ENCODE measurements at regions not wholly inside any gene's neighbourhood (a gene's known extent, or its start where the extent isn't known, plus 50 kb on each side); places are given as distances from the start of the nearest gene placed in this dataset.

DNA sequence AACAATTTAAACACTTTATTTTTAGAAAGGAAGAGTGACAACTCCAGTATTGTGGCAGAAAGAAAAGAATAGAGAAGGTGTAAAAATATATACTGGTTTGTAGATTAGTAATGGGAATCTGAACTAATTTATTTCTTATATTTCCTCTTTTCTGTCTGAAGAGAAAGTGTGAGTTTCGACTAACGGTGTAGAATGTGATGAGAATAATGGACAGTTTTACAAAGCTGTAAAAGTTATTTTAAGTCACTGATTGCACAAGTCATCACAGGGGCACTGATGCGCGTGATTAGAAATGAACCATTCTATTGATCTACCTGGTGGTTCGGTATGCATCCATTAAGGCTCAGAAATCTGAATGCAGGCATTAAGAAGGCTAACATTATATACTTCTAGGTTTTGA is 158.5 kb upstream of the ATXN7L3B start:
- Histone ChIP-seq H3K27me3 (no peaks in the 10 kb centered on the region), H3K4me3 (no peak overlapping the region), H3K4me1 (no peaks in the 10 kb centered on the region), H3K36me3 (no peaks in the 10 kb centered on the region), H3K27ac (no peak overlapping the region), H3K9me3 (no peaks in the 10 kb centered on the region)
- DNase-seq (no peak), ATAC-seq (no peak), FAIRE-seq (no peak)
- WGBS, 2 donors = 76 to 88% methylated on average over 5 of the region's 5 CpGs
- TF ChIP-seq, protein P1, sequence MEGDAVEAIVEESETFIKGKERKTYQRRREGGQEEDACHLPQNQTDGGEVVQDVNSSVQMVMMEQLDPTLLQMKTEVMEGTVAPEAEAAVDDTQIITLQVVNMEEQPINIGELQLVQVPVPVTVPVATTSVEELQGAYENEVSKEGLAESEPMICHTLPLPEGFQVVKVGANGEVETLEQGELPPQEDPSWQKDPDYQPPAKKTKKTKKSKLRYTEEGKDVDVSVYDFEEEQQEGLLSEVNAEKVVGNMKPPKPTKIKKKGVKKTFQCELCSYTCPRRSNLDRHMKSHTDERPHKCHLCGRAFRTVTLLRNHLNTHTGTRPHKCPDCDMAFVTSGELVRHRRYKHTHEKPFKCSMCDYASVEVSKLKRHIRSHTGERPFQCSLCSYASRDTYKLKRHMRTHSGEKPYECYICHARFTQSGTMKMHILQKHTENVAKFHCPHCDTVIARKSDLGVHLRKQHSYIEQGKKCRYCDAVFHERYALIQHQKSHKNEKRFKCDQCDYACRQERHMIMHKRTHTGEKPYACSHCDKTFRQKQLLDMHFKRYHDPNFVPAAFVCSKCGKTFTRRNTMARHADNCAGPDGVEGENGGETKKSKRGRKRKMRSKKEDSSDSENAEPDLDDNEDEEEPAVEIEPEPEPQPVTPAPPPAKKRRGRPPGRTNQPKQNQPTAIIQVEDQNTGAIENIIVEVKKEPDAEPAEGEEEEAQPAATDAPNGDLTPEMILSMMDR (IDR thresholded peaks at IDR 0.05) = no peak
- intact Hi-C loops (cut with DNase I) = no loop called here

DNA sequence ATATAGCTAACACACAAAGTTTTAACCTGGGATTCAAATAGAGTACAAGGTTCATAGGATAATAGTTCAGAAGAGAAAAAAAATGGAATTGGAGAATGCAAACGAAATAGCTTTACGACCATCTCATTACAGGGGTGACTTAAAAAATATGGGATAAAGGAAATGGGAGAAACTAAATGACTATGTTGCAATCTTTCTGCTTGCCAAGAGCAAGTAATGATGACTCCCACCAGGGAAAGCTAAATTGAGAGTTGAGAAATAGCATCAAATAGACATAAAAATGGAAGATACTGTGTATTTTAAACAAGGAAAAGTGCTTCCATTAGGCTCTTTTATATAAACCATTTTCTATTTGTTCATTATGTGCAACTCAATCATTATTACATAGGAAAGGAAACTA is 155.7 kb upstream of the ATXN7L3B start:
- ATAC-seq (no peak), DNase-seq (no peak), FAIRE-seq (no peak)
- H3K4me1 ChIP-seq = no peaks in the 10 kb centered on the region
- H3K27me3 ChIP-seq = no peaks in the 10 kb centered on the region
- H3K36me3 ChIP-seq = no peaks in the 10 kb centered on the region
- H3K27ac ChIP-seq = no peak overlapping the region
- TF ChIP-seq, protein P1 (IDR thresholded peaks at IDR 0.05) = no peak
- intact Hi-C loops (cut with DNase I) = no loop called here
- H3K4me3 ChIP-seq = no peak overlapping the region
- no peaks in the 10 kb centered on the region for H3K9me3 ChIP-seq
- WGBS, 2 donors = 61 to 66% methylated on average over 2 of the region's 2 CpGs

DNA sequence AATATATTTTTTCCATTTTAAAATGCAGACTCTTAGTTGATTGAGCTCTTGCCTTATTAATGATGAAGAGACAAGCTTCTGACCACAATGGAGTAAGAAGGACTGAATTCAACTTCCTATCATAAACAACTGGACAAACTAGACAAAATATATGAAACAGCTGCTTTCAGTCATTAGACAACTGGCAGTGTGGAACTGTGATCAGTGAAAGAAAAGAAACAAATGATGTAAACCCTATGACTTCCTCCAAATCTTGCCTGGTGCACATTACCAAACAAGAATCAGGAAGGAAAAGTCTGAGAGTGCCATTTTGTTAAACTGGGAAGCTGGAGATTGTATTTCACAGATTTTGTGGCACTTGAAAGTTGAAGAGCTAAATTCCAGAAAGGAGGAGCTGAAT is 154.7 kb upstream of the ATXN7L3B start:
- no peak for FAIRE-seq
- no peaks in the 10 kb centered on the region for H3K27me3 ChIP-seq
- DNase-seq = no peak
- H3K4me3 ChIP-seq = no peak overlapping the region
- no peaks in the 10 kb centered on the region for H3K9me3 ChIP-seq
- intact Hi-C loops (cut with DNase I) = no loop called here
- TF ChIP-seq, protein P1 (IDR thresholded peaks at IDR 0.05) = no peak
- no peak overlapping the region for H3K27ac ChIP-seq
- no peaks in the 10 kb centered on the region for H3K36me3 ChIP-seq
- ATAC-seq = no peak
- no peaks in the 10 kb centered on the region for H3K4me1 ChIP-seq

DNA sequence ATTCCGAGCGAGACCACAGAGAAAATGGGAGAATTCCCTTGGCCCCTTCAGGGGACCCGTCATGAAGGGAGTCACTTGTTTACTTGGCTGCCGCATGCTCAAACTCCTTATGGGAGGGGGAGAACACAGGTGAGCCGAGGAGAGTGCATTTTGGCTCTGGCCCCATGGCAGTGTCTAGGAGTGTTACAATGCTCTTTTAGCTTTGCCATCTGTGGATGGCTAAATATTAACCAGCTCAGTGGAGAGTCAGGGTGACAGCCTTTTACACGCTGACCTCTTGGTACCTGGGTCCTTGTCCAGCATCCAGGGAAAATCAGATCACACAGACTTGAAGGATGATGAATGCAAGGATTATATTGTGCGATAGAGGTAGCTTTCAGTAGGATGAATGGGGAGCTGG is 146.4 kb upstream of the ATXN7L3B start:
- FAIRE-seq (no peak), ATAC-seq (no peak), DNase-seq (no peak)
- H3K4me1 ChIP-seq = no peaks in the 10 kb centered on the region
- H3K27ac ChIP-seq = no peak overlapping the region
- H3K27me3 ChIP-seq = no peaks in the 10 kb centered on the region
- WGBS, 2 donors = 78 to 79% methylated on average over 7 of the region's 7 CpGs
- intact Hi-C loops (cut with DNase I) = no loop called here
- TF ChIP-seq, protein P1 (IDR thresholded peaks at IDR 0.05) = no peak
- H3K36me3 ChIP-seq = no peaks in the 10 kb centered on the region
- H3K4me3 ChIP-seq = no peak overlapping the region
- no peaks in the 10 kb centered on the region for H3K9me3 ChIP-seq

DNA sequence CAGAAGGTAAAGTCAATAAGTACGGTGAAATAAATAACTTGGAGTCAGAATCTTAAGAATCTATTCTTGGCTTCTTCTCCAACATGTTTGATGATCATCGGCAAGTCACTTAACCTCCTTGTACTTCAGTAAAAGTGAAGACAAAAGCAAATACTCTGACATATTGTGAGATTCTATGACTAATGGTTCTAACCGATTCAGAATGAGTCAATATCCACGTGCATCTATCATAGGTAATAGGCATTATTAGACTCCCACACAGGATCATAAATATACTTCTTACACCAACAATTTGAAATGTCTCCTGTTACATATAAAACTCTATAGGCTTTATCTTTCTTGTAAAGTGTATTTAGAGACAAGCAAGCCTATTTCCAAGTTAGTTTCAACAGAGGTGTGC is 144.4 kb upstream of the ATXN7L3B start:
- DNase-seq = no peak
- intact Hi-C loops (cut with DNase I) = no loop called here
- H3K27me3 ChIP-seq = no peaks in the 10 kb centered on the region
- 43 to 48% methylated on average over 4 of the region's 4 CpGs for WGBS, 2 donors
- no peak for ATAC-seq
- H3K36me3 ChIP-seq = no peaks in the 10 kb centered on the region
- no peak overlapping the region for H3K27ac ChIP-seq
- FAIRE-seq = no peak
- H3K9me3 ChIP-seq = no peaks in the 10 kb centered on the region
- H3K4me3 ChIP-seq = no peak overlapping the region
- TF ChIP-seq, protein P1 (IDR thresholded peaks at IDR 0.05) = no peak
- no peaks in the 10 kb centered on the region for H3K4me1 ChIP-seq
